SK-N-SH (cell line): ENCODE measurements at regions not wholly inside any gene's neighbourhood (a gene's known extent, or its start where the extent isn't known, plus 50 kb on each side); places are given as distances from the start of the nearest gene placed in this dataset.

Experiments used
- CTCF ChIP-seq: fragments of 200-600 bp; sonication (generic); IDR thresholded peaks from 2 replicates; pipeline ENCODE4 v1.6.1; 2017; ENCODE audit warnings: antibody characterized with exemption, mild to moderate bottlenecking, moderate library complexity
- EP300 ChIP-seq, 2 experiments: IDR thresholded peaks; 2 replicates each; pipeline versions ENCODE4 v1.4.0 to v1.6.1; 2012; ENCODE audit warnings: borderline replicate concordance in 1 of 2, low read depth in 1 of 2, low read length in 1 of 2
- FOXJ3 ChIP-seq: sonication (generic); formaldehyde crosslinking; IDR thresholded peaks from 2 replicates; pipeline ENCODE4 v1.5.1; 2020; ENCODE audit warnings: mild to moderate bottlenecking, missing genetic modification reagents
- GABPA ChIP-seq: IDR thresholded peaks from 2 replicates; pipeline ENCODE4 v1.4.0; 2012; ENCODE audit warnings: low read depth, mild to moderate bottlenecking
- MXI1 ChIP-seq: IDR thresholded peaks from 2 replicates; pipeline ENCODE4 v1.6.1; 2012; ENCODE audit warnings: mild to moderate bottlenecking, low read depth, low read length, improper control_type of control experiment
- POLR2AphosphoS5 ChIP-seq: IDR thresholded peaks from 2 replicates; pipeline ENCODE4 v1.6.1; 2012; ENCODE audit warnings: low read depth, low read length
- RCOR1 ChIP-seq: fragments of 150-350 bp; IDR thresholded peaks from 2 replicates; pipeline ENCODE4 v1.6.1; 2017; ENCODE audit warnings: antibody characterized with exemption, low read length
- REST ChIP-seq: IDR thresholded peaks from 2 replicates; pipeline ENCODE4 v1.6.1; 2012; ENCODE audit warnings: mild to moderate bottlenecking, low read depth, low read length, moderate library complexity
- SMC3 ChIP-seq: IDR thresholded peaks from 2 replicates; pipeline ENCODE4 v1.6.1; 2012; ENCODE audit warnings: low read depth, low read length, improper control_type of control experiment
- TAF1 ChIP-seq: IDR thresholded peaks from 2 replicates; pipeline ENCODE4 v1.6.1; 2012; ENCODE audit warnings: low read depth, mild to moderate bottlenecking, low read length, moderate library complexity, borderline replicate concordance
- TEAD4 ChIP-seq: IDR thresholded peaks from 2 replicates; pipeline ENCODE4 v1.4.0; 2012; ENCODE audit warnings: mild to moderate bottlenecking, borderline replicate concordance; ENCODE audit not compliant: insufficient read depth
- YY1 ChIP-seq: IDR thresholded peaks from 2 replicates; pipeline ENCODE4 v1.4.0; 2012; ENCODE audit warnings: low read depth, mild to moderate bottlenecking

GRCh38 chr2:84224121-84224520 lies 235.0 kb downstream of the SUCLG1 start:
- TF ChIP-seq CTCF, result no peak
- TF ChIP-seq EP300 (IDR thresholded peaks at IDR 0.05; ENCODE audit: borderline replicate concordance in 1 of 2, low read depth in 1 of 2, low read length in 1 of 2), result no peak
- TF ChIP-seq SMC3, result no peak
- TF ChIP-seq FOXJ3 (CRISPR knock-in tag), result no peak
- TF ChIP-seq POLR2AphosphoS5, result no peak
- no peak for TF ChIP-seq REST
- no peak for TF ChIP-seq GABPA
- TF ChIP-seq YY1, result no peak
- no peak for TF ChIP-seq MXI1
- no peak for TF ChIP-seq TAF1
- TF ChIP-seq RCOR1, result no peak
- TF ChIP-seq TEAD4, result no peak
